ENCODE measurements at regions not wholly inside any gene's neighbourhood (a gene's known extent, or its start where the extent isn't known, plus 50 kb on each side); places are given as distances from the start of the nearest gene placed in this dataset.
"Not testable (repeated sequence)": the region's sequence is repeated elsewhere in the genome, so short reads cannot be mapped to it uniquely, and the experiment has no call there.

GRCh38 chr3:110955301-110955880, 116.2 kb upstream of the NECTIN3 start:
- no peak for DNase-seq (ENCODE audit: low read depth)

- no peak for DNase-seq (ENCODE audit: low read depth)
Measured at GRCh38 chr3:110956081-110956480, 115.5 kb upstream of the NECTIN3 start.

GRCh38 chr3:110957247-110958025, 114.2 kb upstream of the NECTIN3 start:
- DNase-seq (ENCODE audit: low read depth) = no peak

- DNase-seq (ENCODE audit: low read depth) = no peak
Measured at GRCh38 chr3:110958313-110959147, 113.1 kb upstream of the NECTIN3 start.

- no peak for DNase-seq (ENCODE audit: low read depth)
Measured at GRCh38 chr3:110965976-110966375, 105.6 kb upstream of the NECTIN3 start.

GRCh38 chr3:110966966-110967663, 104.5 kb upstream of the NECTIN3 start:
- no peak for DNase-seq (ENCODE audit: low read depth)

- DNase-seq (ENCODE audit: low read depth) = no peak
Measured at GRCh38 chr3:110968076-110968475, 103.5 kb upstream of the NECTIN3 start.

- DNase-seq (ENCODE audit: low read depth) = no peak
Measured at GRCh38 chr3:110969229-110970211, 102.1 kb upstream of the NECTIN3 start.

GRCh38 chr3:110971010-110971601, 100.5 kb upstream of the NECTIN3 start:
- no peak for DNase-seq (ENCODE audit: low read depth)

GRCh38 chr3:110973263-110973895, 98.2 kb upstream of the NECTIN3 start:
- DNase-seq (ENCODE audit: low read depth) = no peak

- no peak for DNase-seq (ENCODE audit: low read depth)
Measured at GRCh38 chr3:110974902-110975301, 96.7 kb upstream of the NECTIN3 start.

- no peak for DNase-seq (ENCODE audit: low read depth)
Measured at GRCh38 chr3:110984456-110985250, 87.0 kb upstream of the NECTIN3 start.

- no peak for DNase-seq (ENCODE audit: low read depth)
Measured at GRCh38 chr3:110989446-110989845, 82.2 kb upstream of the NECTIN3 start.

GRCh38 chr3:110995461-110996231, 76.0 kb upstream of the NECTIN3 start:
- no peak for DNase-seq (ENCODE audit: low read depth)

GRCh38 chr3:110998766-110999165, 72.8 kb upstream of the NECTIN3 start:
- not testable (repeated sequence) for DNase-seq (ENCODE audit: low read depth)

- not testable (repeated sequence) for DNase-seq (ENCODE audit: low read depth)
Measured at GRCh38 chr3:111006485-111006884, 65.1 kb upstream of the NECTIN3 start.

GRCh38 chr3:111012388-111013248, 59.0 kb upstream of the NECTIN3 start:
- DNase-seq (ENCODE audit: low read depth) = no peak
